ENCODE measurements at regions not wholly inside any gene's neighbourhood (a gene's known extent, or its start where the extent isn't known, plus 50 kb on each side); places are given as distances from the start of the nearest gene placed in this dataset.

DNA sequence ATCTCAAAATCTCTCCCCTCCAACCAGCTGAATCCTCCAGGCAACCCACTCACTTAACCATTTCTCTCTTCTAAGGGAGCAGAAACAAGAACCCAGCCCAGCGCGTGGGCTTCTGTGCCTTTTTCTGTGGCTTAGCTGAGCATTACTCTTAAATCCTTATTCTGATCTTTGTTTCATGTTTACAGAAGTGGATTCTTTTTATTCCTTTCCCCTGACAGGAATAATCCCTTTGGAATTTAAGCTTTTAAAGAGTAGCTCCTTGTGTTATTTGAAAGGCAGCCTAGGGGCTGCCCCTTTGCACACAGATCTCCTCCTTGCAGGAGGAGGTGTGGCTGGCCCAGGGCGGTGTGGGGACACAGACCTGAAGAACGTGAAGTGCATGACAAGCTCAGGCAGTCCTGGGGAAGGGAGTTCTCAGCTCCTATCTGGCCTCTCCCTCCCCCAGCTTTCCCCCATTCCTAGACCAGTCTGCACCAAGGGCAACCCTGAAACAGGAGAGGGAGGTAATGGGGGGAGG lies 77.1 kb upstream of the UBE2E1 start:
- TF ChIP-seq POLR2AphosphoS5 (IDR thresholded peaks at IDR 0.05; ENCODE audit: low read depth, low read length) (no peak), POLR2A (IDR thresholded peaks at IDR 0.05; ENCODE audit: low read depth, low read length) (no peak), TAF1 (IDR thresholded peaks at IDR 0.05; ENCODE audit: borderline replicate concordance, low read depth, low read length) (no peak)

Data from GM12892 (cell line).